ENCODE measurements at regions not wholly inside any gene's neighbourhood (a gene's known extent, or its start where the extent isn't known, plus 50 kb on each side); places are given as distances from the start of the nearest gene placed in this dataset.
"Not testable (repeated sequence)": the region's sequence is repeated elsewhere in the genome, so short reads cannot be mapped to it uniquely, and the experiment has no call there.

GRCh38 chr2:47728551-47728950 is 54.4 kb upstream of the MSH6 start:
- DNase-seq: no peak

DNA sequence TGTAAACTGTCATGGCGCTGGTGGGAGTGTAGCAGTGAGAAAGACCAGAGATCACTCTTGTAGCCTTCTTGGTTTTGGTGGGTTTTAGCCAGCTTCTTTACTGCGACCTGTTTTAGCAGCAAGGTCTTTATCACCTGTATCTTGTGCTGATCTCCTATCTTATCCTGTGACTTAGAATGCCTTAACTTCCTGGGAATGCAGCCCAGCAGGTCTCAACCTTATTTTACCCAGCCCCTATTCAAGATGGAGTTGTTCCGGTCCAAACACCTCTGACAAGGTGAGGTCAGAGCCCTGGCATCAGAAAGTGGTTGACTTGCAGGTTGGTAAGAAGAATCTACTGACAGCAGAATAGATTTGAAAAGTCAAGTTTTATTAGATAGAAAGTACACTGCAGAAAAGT is 55.0 kb upstream of the MSH6 start:
- DNase-seq: no peak

DNA sequence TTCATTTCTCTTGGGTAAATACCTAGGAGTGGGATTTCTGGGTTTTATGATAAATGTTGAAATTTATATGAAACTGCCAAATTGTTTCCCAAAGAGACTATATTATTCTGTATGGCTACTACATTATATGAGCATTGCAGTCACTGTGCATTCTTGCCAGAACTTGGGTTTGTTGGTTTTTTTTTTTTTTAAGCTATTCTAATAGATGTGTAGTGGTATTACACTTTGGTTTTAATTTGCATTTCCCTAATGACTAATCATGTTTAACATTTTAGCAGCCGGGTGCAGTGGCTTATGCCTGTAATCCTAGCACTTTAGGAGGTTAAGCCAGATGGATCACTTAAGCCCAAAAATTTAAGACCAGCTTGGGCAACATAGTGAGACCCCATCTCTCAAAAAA is 56.0 kb upstream of the MSH6 start:
- not testable (repeated sequence) for DNase-seq

- DNase-seq: no peak
These were observed 57.1 kb upstream of the MSH6 start for GRCh38 chr2:47725808-47726207.

GRCh38 chr2:47724221-47724981 is 58.5 kb upstream of the MSH6 start:
- peak; percentile 51 to 53 for DNase-seq

GRCh38 chr2:47721296-47721695 is 61.6 kb upstream of the MSH6 start:
- DNase-seq: no peak

GRCh38 chr2:47720559-47720958 is 62.4 kb upstream of the MSH6 start:
- no peak for DNase-seq

DNA sequence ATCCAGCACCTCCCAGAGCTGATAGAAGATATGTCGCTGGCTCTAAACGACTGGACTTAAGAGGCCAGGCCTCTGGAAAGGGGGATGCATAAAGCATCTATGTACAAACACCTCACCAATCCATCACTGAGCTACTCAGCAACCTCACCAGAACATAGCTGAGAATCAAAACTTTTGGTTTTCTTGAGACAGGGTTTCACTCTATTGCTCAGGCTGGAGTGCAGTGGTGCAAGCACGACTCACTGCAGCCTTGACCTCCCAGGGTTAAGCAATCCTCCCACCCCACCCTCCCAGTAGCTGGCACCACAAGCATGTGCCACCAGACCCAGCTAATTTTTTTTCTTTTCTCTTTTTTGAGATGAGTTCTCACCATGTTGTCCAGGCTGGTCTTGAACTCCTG is 62.9 kb upstream of the MSH6 start:
- no peak for DNase-seq

DNA sequence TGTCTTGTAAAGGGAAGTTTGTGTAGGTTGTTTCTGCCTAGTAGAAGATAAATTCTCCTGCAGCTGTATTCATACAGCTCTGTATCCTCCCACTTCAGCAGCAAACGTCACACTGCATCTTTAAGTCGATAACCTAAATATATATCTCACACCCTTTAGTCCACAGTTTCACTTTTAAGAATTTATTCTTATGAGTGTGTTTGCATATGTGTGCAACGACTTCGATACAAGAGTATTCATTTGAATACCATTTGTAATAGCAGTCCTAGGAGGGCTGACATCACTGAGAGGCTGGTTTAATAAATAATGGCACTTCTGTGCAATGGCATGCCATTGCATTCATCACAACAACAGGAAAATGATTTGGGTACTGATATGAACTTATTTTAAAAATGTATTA is 63.8 kb upstream of the MSH6 start:
- DNase-seq: no peak

GRCh38 chr2:47716307-47716706 is 66.6 kb upstream of the MSH6 start:
- not testable (repeated sequence) for DNase-seq

DNA sequence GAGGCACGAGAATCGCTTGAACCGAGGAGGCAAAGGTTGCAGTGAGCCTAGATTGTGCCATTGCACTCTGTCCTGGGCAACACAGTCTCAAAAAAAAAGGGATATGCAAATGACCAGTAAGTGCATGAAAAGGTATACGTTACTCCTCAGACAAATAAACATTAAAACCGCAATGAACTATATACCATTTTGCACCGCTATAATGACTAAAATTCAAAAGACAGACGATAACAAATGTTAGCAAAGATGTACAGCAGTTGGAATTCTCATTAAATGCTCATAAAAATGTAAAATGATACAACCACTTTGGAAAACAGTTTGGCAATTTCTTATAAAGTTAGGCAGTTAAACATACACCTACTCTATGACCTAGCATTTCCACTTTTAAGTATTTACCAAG is 67.4 kb upstream of the MSH6 start:
- DNase-seq: no peak

GRCh38 chr2:47708801-47709499 is 74.0 kb upstream of the MSH6 start:
- DNase-seq: no peak

- DNase-seq: no peak
These were observed 78.7 kb upstream of the MSH6 start for GRCh38 chr2:47704287-47704686.

DNA sequence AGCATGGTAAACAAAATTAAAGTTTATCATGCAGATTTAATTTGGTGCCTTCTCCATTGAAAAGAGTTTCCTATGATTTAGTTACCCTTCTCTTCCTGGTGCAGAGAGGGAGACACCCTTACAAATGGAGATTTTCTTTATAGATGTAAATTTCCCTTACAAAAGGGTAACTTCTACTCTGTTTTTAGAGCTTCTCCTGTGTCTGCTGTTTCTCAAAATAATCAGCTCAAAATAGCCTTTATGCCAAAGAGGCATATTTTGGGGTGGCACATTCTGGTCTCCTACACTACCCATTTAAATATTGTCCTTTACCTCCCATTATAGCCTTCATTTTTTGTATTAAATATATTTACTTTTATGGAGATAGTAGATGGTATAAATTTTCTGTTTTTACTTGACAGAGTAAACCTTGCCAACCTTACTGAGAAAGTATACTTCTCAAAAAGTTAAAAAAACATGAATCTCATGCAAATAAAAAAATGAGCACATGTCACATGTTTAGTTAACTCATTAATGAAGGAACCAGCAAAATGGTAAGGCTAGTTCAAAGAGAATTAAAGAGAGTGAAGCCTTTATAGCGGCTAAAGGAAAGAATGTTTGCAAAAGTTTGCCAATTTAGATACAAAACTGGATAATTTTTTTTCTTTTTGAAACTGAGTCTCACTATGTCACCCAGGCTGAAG is 83.3 kb upstream of the MSH6 start:
- DNase-seq: no peak

- not testable (repeated sequence) for DNase-seq
These were observed 84.4 kb upstream of the MSH6 start for GRCh38 chr2:47698436-47698972.

DNA sequence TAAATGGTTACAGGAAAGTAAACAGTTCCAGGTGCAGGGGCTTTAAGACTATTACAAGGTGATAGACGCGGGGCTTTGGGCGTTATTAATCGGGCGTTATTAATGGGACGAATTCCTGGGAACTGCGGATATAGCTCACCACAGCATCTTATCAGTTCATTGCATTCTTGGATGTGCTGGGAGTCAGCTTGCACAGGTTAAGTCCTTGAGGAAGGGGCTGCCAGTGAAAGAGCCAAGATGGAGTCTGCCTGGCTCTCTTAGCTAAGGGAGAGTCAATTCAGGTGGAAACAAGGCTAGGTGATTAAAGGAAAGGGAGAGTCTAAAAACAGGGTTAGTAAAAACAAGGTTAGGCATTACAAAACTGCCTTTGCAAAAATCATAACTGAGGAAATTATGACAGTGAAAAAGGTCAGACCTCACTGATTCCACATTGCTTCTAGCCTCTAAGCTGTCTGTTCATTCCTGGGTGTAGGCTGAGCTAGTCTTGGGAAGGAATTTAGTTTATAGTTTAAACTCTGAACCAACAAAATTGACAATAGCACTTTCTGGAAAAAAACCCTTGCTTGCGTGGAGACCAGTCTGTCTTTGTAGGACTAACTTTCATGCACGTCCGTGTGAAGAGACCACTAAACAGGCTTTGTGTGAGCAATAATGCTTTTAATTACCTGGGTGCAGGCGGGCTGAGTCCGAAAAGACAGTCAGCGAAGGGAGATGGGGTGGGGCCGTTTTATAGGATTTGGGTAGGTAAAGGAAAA is 85.1 kb upstream of the MSH6 start:
- not testable (repeated sequence) for DNase-seq

DNA sequence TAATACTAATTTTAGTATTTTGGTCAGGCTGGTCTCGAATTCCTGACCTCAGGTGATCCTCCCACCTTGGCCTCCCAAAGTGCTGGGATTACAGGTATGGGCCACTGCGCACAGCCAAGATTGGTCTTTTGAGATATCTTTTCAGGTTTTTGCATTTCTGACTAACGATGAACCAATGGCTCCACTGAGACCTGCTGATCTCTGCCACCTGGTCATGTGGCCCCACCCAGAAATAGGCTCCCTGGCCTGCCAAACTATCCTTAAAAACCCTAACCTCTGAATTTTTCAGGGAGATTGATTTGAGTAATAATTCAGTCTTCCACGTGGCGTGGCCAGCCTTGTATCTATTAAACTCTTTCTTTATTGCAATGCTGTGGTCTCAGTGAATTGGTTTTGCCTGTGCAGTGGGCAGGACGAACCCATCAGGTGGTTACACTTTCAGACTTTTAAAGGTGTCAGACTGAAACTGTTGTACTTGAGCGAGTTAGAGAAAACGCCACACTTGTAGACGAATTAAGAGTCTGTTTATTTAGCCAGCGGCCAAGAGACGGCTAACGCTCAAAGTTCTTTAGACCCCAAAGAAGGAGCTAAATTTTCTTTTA is 85.8 kb upstream of the MSH6 start:
- DNase-seq: no peak

GRCh38 chr2:47696478-47696831 is 86.5 kb upstream of the MSH6 start:
- DNase-seq: no peak

DNA sequence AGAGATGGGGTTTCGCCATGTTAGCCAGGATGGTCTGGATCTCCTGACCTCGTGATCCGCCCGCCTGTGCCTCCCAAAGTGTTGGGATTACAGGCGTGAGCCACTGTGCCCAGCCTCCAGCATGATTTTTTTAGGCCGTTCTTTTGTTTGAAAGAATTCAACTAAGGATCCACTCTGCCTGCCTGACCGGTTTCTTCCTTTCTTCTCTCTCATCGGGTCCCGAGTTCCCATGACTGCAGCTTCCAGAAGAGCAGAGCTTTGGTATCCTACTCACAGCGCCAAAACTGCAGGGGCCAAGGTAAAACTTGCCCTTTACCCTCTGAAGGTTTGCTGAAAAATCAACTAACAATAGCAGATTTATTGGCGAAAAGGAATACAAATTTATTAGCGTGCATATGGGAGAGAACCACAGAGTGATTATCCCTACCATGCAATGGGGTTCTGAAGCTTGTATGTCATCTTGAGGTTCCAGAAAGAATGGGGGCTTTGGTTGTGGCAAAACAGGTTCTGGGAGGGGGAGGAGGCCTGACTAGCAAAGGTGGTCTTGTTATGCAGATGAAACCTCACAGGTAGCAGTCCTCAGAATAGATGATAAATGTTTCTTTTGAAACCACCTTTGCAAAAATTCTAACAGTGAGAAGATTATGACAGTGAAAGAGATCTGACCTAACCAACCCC is 87.0 kb upstream of the MSH6 start:
- DNase-seq: no peak

DNA sequence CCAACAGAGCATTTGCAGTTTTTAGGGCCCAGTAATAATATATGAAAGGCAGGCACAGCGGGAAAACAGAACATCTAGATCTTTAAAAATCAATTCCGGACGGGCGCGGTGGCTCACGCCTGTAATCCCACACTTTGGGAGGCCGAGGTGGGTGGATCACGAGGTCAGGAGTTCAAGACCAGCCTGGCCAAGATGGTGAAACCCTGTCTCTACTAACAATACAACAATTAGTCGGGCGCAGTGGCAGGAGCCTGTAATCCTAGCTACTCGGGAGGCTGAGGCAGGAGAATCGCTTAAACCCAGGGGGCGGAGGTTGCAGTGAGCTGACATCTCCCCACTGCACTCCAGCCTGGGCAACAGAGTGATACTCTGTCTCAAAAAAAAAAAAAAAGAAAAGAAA is 88.5 kb upstream of the MSH6 start:
- not testable (repeated sequence) for DNase-seq

DNA sequence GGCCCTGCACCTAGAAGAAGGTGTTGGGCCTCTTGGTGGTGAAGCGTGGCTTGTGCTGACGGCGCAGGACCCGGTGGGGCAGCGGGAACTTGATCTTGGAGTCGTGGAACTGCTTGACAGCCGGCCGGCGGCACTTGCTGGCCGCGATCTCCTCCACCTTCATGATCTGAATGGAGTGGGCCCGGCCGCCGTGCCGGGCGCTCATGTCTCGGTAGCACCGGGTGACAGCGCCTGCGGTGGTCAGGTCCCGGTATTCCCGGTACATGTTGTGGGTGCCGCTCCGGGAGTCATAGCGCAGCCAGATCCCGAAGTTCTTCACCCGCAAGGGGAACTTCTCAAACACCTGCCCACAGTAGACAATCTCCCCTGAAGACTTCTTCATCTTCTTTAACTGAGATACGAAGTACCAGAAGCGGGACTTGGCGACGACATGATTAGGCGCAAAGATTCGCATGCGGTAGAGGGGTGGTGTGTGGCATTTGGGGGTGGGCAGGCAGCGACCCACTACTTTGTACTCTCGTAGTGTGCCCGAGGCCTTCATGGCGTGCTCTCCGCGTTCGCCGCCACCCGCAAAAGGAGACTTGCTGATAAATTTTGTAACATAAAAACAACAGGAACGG is 92.1 kb upstream of the MSH6 start:
- not testable (repeated sequence) for DNase-seq

DNA sequence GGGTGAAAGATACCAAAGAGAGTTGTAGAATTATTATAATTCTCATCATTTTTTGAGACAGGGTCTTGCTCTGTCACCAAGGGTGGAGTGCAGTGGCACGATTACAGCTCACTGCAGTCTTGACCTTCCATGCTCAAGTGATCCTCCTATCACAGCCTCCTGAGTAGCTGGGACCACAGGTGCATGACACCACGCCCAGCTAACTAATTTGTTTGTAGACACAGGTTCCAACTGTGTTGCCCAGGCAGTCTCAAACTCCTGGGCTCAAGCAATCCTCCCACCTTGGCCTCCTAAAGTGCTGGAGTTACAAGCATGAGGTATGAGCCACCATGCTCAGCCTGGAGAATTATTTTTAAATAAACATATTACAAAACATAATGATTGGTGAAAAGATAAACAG is 92.8 kb upstream of the MSH6 start:
- no peak for DNase-seq

Measured in NCI-H187 (cell line).